Pulmonary artery endothelial cell (primary cell): ENCODE measurements at regions not wholly inside any gene's neighbourhood (a gene's known extent, or its start where the extent isn't known, plus 50 kb on each side); places are given as distances from the start of the nearest gene placed in this dataset.
"Not testable (repeated sequence)": the region's sequence is repeated elsewhere in the genome, so short reads cannot be mapped to it uniquely, and the experiment has no call there.

Source experiments
- DNase-seq: peaks from one replicate; pipeline ENCODE4 v3.0.0-alpha.2; 2011; ENCODE audit warnings: low read depth, low spot score

- no peak for DNase-seq
Observed at GRCh38 chrX:95218976-95219375, 1465.7 kb upstream of the DIAPH2 start.

GRCh38 chrX:95248386-95248785 is 1436.3 kb upstream of the DIAPH2 start:
- no peak for DNase-seq

GRCh38 chrX:95290455-95290854 is 1394.2 kb upstream of the DIAPH2 start:
- DNase-seq, result no peak

GRCh38 chrX:95291561-95291960 is 1393.1 kb upstream of the DIAPH2 start:
- DNase-seq, result no peak

GRCh38 chrX:95318882-95319281 is 1365.8 kb upstream of the DIAPH2 start:
- no peak for DNase-seq

- no peak for DNase-seq
Observed at GRCh38 chrX:95325185-95325584, 1359.5 kb upstream of the DIAPH2 start.

GRCh38 chrX:95330292-95330691 is 1354.3 kb upstream of the DIAPH2 start:
- DNase-seq, result no peak

- no peak for DNase-seq
Observed at GRCh38 chrX:95332530-95332929, 1352.1 kb upstream of the DIAPH2 start.

- no peak for DNase-seq
Observed at GRCh38 chrX:95346856-95347255, 1337.8 kb upstream of the DIAPH2 start.

GRCh38 chrX:95350774-95351488 is 1333.7 kb upstream of the DIAPH2 start:
- DNase-seq, result no peak

- DNase-seq, result no peak
Observed at GRCh38 chrX:95367286-95367685, 1317.4 kb upstream of the DIAPH2 start.

GRCh38 chrX:95382799-95383198 is 1301.8 kb upstream of the DIAPH2 start:
- DNase-seq, result no peak

- DNase-seq, result no peak
Observed at GRCh38 chrX:95383778-95384177, 1300.9 kb upstream of the DIAPH2 start.

GRCh38 chrX:95427389-95427788 is 1257.3 kb upstream of the DIAPH2 start:
- DNase-seq, result no peak

GRCh38 chrX:95435198-95435597 is 1249.4 kb upstream of the DIAPH2 start:
- no peak for DNase-seq

GRCh38 chrX:95441836-95442235 is 1242.8 kb upstream of the DIAPH2 start:
- no peak for DNase-seq

- DNase-seq, result no peak
Observed at GRCh38 chrX:95484781-95485180, 1199.9 kb upstream of the DIAPH2 start.

GRCh38 chrX:95505721-95506120 is 1178.9 kb upstream of the DIAPH2 start:
- no peak for DNase-seq

GRCh38 chrX:95509474-95509873 is 1175.2 kb upstream of the DIAPH2 start:
- no peak for DNase-seq

GRCh38 chrX:95524018-95524417 is 1160.6 kb upstream of the DIAPH2 start:
- DNase-seq, result not testable (repeated sequence)

GRCh38 chrX:95536111-95536510 is 1148.5 kb upstream of the DIAPH2 start:
- no peak for DNase-seq

- DNase-seq, result no peak
Observed at GRCh38 chrX:95536661-95537060, 1148.0 kb upstream of the DIAPH2 start.

GRCh38 chrX:95539041-95539440 is 1145.6 kb upstream of the DIAPH2 start:
- no peak for DNase-seq

- not testable (repeated sequence) for DNase-seq
Observed at GRCh38 chrX:95549552-95549951, 1135.1 kb upstream of the DIAPH2 start.
